WERI-Rb-1 (cell line): ENCODE measurements at regions not wholly inside any gene's neighbourhood (a gene's known extent, or its start where the extent isn't known, plus 50 kb on each side); places are given as distances from the start of the nearest gene placed in this dataset.

Source experiments
- DNase-seq: peaks from one replicate; pipeline ENCODE4 v3.0.0-alpha.2; 2020
- H3K27ac ChIP-seq: fragments of 250-450 bp; sonication (Bioruptor Pico); 2 replicates; pipeline ENCODE4 v1.5.1; 2020; ENCODE audit warnings: mild to moderate bottlenecking, moderate library complexity
- H3K27me3 ChIP-seq: fragments of 250-450 bp; sonication (Bioruptor Pico); 2 replicates; pipeline ENCODE4 v1.5.1; 2021; ENCODE audit warnings: mild to moderate bottlenecking, low read depth, moderate library complexity; ENCODE audit not compliant: insufficient read depth, severe bottlenecking
- H3K36me3 ChIP-seq: fragments of 250-450 bp; sonication (Bioruptor Pico); 2 replicates; pipeline ENCODE4 v1.5.1; 2020; ENCODE audit warnings: mild to moderate bottlenecking, moderate library complexity
- H3K4me3 ChIP-seq: 2 replicates; pipeline ENCODE4 v1.5.1; 2011; ENCODE audit warnings: low read depth, mild to moderate bottlenecking, control low read depth, low read length
- H3K9me3 ChIP-seq: fragments of 250-450 bp; sonication (Bioruptor Pico); 2 replicates; pipeline ENCODE4 v1.5.1; 2021; ENCODE audit warnings: mild to moderate bottlenecking, moderate library complexity; ENCODE audit not compliant: severe bottlenecking
- TF ChIP-seq, protein P1 (sequence below): IDR thresholded peaks from 2 replicates; pipeline ENCODE4 v1.5.1; 2011; ENCODE audit warnings: low read depth, mild to moderate bottlenecking, control low read depth, inconsistent platforms, low read length

DNA sequence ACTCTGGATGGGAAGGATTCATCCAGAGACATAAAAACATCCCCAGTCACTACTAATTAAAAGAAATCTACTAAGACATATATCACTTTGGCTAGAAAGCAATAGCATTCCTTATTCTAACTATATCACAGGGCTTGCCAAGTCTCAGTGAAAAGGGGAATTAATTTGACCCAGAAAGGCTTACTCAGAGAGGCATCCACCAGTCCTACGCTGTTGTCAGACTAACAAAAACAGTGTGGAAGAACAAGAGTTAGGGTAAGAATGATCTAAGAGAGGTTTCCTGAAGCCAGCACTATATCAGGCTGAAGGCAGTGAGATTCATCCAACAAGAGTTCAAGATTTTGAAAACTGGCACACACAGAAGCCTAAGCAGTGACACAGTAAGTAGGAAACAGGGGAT is 126.1 kb downstream of the GDAP2 start:
- no peak for DNase-seq
- H3K9me3 ChIP-seq: no peaks in the 10 kb centered on the region
- H3K4me3 ChIP-seq: no peak overlapping the region
- H3K27me3 ChIP-seq: no peaks in the 10 kb centered on the region
- no peak overlapping the region for H3K27ac ChIP-seq
- TF ChIP-seq, protein P1, sequence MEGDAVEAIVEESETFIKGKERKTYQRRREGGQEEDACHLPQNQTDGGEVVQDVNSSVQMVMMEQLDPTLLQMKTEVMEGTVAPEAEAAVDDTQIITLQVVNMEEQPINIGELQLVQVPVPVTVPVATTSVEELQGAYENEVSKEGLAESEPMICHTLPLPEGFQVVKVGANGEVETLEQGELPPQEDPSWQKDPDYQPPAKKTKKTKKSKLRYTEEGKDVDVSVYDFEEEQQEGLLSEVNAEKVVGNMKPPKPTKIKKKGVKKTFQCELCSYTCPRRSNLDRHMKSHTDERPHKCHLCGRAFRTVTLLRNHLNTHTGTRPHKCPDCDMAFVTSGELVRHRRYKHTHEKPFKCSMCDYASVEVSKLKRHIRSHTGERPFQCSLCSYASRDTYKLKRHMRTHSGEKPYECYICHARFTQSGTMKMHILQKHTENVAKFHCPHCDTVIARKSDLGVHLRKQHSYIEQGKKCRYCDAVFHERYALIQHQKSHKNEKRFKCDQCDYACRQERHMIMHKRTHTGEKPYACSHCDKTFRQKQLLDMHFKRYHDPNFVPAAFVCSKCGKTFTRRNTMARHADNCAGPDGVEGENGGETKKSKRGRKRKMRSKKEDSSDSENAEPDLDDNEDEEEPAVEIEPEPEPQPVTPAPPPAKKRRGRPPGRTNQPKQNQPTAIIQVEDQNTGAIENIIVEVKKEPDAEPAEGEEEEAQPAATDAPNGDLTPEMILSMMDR: no peak
- H3K36me3 ChIP-seq: no peaks in the 10 kb centered on the region

DNA sequence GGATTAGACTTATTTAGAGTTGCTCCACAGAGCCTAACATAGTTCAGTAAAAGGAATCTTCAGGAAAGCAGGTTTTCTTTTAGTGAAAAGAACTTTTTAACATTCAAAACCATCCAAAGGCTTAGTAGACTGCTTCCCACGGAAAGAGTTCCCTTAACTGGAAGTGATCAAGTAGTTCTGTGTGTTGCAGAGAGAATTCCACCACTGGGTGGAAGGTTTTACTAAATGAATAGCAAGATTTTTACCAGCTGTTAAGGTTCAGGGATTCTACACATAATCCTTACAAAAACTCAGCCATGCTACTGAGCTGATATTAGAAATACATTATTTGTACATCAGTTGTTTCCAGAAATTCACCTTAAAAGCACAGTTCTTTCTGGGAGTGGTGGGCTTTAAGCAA is 119.7 kb downstream of the GDAP2 start:
- H3K4me3 ChIP-seq: no peak overlapping the region
- no peaks in the 10 kb centered on the region for H3K27me3 ChIP-seq
- TF ChIP-seq, protein P1: no peak
- no peak for DNase-seq
- no peak overlapping the region for H3K27ac ChIP-seq
- no peaks in the 10 kb centered on the region for H3K36me3 ChIP-seq
- H3K9me3 ChIP-seq: no peaks in the 10 kb centered on the region

DNA sequence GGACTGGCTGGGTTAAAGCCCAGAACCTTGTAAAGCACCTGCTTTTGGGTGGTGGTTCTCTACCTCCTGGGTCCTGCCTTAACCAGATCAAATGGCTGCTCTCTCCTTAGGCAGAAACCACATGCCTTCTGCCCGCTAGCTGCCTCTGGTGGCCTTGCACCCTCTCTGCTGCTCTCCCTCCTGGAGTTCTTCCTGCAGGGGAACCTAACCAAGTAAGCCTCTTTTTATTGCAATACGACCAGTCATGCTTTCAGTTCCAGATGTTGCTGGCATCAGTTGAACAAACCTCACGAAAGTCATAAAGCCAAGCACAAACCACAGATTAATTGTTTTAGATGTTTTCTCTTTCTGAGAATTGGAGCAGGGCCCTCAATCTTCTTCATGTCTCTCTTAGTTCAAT is 118.9 kb downstream of the GDAP2 start:
- TF ChIP-seq, protein P1: no peak
- H3K9me3 ChIP-seq: no peaks in the 10 kb centered on the region
- no peak overlapping the region for H3K27ac ChIP-seq
- no peaks in the 10 kb centered on the region for H3K36me3 ChIP-seq
- H3K27me3 ChIP-seq: no peaks in the 10 kb centered on the region
- no peak for DNase-seq
- no peak overlapping the region for H3K4me3 ChIP-seq

DNA sequence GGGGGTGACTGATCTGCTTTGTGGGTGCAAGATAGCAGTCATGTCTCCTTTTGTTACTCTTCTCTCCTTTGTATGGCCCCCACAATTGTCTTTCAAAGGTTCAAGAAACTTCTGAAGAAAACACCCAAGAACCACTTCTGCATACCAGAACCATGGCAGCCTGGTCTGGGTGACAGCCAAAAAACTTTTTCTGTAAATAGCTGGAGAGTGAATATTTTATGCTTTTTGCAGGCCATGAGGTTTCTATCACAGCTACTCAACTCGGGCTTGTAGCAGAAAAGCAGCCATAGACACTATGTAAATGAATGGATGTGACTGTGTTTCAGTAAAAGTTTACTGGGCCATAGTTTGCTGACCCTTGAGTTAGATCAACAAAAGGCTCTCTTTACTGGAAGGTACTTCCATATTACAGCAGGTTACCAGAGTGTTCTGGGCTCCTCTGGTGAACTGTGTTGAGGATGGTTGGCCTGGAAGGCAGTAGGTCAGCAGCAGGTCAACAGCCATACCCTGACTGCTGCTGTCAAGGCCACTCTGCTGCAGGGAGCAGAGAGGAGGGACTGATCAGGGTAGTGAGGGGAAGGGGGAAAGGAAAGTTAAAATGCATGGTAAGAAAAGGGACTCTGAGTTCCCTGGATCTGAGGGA is 116.4 kb downstream of the GDAP2 start:
- TF ChIP-seq, protein P1: no peak
- no peak for DNase-seq
- Histone ChIP-seq H3K9me3 (no peaks in the 10 kb centered on the region), H3K27ac (no peak overlapping the region), H3K36me3 (no peaks in the 10 kb centered on the region), H3K4me3 (no peak overlapping the region), H3K27me3 (no peaks in the 10 kb centered on the region)
